ENCODE measurements at regions not wholly inside any gene's neighbourhood (a gene's known extent, or its start where the extent isn't known, plus 50 kb on each side); places are given as distances from the start of the nearest gene placed in this dataset.

- no peaks in the 10 kb centered on the region for H3K4me1 ChIP-seq (ENCODE audit: control insufficient read depth, insufficient read depth, low read length)
- no peak overlapping the region for H3K4me3 ChIP-seq (ENCODE audit: low read length in 2 of 2)
- H3K36me3 ChIP-seq (ENCODE audit: control insufficient read depth in 2 of 2, insufficient read depth in 2 of 2, low read length in 2 of 2) = no peaks in the 10 kb centered on the region
- H3K9ac ChIP-seq (ENCODE audit: low read length in 2 of 2) = no peak overlapping the region
- H3K9me3 ChIP-seq (ENCODE audit: control insufficient read depth in 2 of 2, low read length in 2 of 2) = no peaks in the 10 kb centered on the region
- H3K27me3 ChIP-seq (ENCODE audit: control insufficient read depth in 1 of 2, insufficient read depth in 2 of 2, low read length in 2 of 2) = no peaks in the 10 kb centered on the region
- H3K27ac ChIP-seq (ENCODE audit: low read length) = no peak overlapping the region
Measured at GRCh38 chr2:83172841-83173240, 1286.2 kb downstream of the SUCLG1 start.

- Histone ChIP-seq H3K27me3 (ENCODE audit: control insufficient read depth in 1 of 2, insufficient read depth in 2 of 2, low read length in 2 of 2) (no peaks in the 10 kb centered on the region), H3K9ac (ENCODE audit: low read length in 2 of 2) (no peak overlapping the region), H3K9me3 (ENCODE audit: control insufficient read depth in 2 of 2, low read length in 2 of 2) (no peaks in the 10 kb centered on the region), H3K36me3 (ENCODE audit: control insufficient read depth in 2 of 2, insufficient read depth in 2 of 2, low read length in 2 of 2) (no peaks in the 10 kb centered on the region), H3K4me3 (ENCODE audit: low read length in 2 of 2) (no peak overlapping the region), H3K27ac (ENCODE audit: low read length) (no peak overlapping the region), H3K4me1 (ENCODE audit: control insufficient read depth, insufficient read depth, low read length) (no peaks in the 10 kb centered on the region)
Measured at GRCh38 chr2:83168377-83168776, 1290.7 kb downstream of the SUCLG1 start.

- H3K9me3 ChIP-seq (ENCODE audit: control insufficient read depth in 2 of 2, low read length in 2 of 2) = no peaks in the 10 kb centered on the region
- no peaks in the 10 kb centered on the region for H3K4me1 ChIP-seq (ENCODE audit: control insufficient read depth, insufficient read depth, low read length)
- H3K27ac ChIP-seq (ENCODE audit: low read length) = no peak overlapping the region
- no peaks in the 10 kb centered on the region for H3K27me3 ChIP-seq (ENCODE audit: control insufficient read depth in 1 of 2, insufficient read depth in 2 of 2, low read length in 2 of 2)
- H3K9ac ChIP-seq (ENCODE audit: low read length in 2 of 2) = no peak overlapping the region
- H3K4me3 ChIP-seq (ENCODE audit: low read length in 2 of 2) = no peak overlapping the region
- H3K36me3 ChIP-seq (ENCODE audit: control insufficient read depth in 2 of 2, insufficient read depth in 2 of 2, low read length in 2 of 2) = no peaks in the 10 kb centered on the region
Measured at GRCh38 chr2:83162421-83162820, 1296.7 kb downstream of the SUCLG1 start.

- Histone ChIP-seq H3K4me3 (ENCODE audit: low read length in 2 of 2) (no peak overlapping the region), H3K36me3 (ENCODE audit: control insufficient read depth in 2 of 2, insufficient read depth in 2 of 2, low read length in 2 of 2) (no peaks in the 10 kb centered on the region), H3K4me1 (ENCODE audit: control insufficient read depth, insufficient read depth, low read length) (no peaks in the 10 kb centered on the region), H3K27ac (ENCODE audit: low read length) (no peak overlapping the region), H3K9me3 (ENCODE audit: control insufficient read depth in 2 of 2, low read length in 2 of 2) (peaks cover 0 to 3% of the 10 kb centered on the region in 2 donors), H3K9ac (ENCODE audit: low read length in 2 of 2) (no peak overlapping the region), H3K27me3 (ENCODE audit: control insufficient read depth in 1 of 2, insufficient read depth in 2 of 2, low read length in 2 of 2) (no peaks in the 10 kb centered on the region)
Measured at GRCh38 chr2:83160571-83160970, 1298.5 kb downstream of the SUCLG1 start.

GRCh38 chr2:83155826-83156225 lies 1303.3 kb downstream of the SUCLG1 start:
- H3K36me3 ChIP-seq (ENCODE audit: control insufficient read depth in 2 of 2, insufficient read depth in 2 of 2, low read length in 2 of 2) = no peaks in the 10 kb centered on the region
- H3K9me3 ChIP-seq (ENCODE audit: control insufficient read depth in 2 of 2, low read length in 2 of 2) = peaks cover 0 to 3% of the 10 kb centered on the region in 2 donors
- H3K4me1 ChIP-seq (ENCODE audit: control insufficient read depth, insufficient read depth, low read length) = no peaks in the 10 kb centered on the region
- no peak overlapping the region for H3K4me3 ChIP-seq (ENCODE audit: low read length in 2 of 2)
- no peaks in the 10 kb centered on the region for H3K27me3 ChIP-seq (ENCODE audit: control insufficient read depth in 1 of 2, insufficient read depth in 2 of 2, low read length in 2 of 2)
- no peak overlapping the region for H3K27ac ChIP-seq (ENCODE audit: low read length)
- H3K9ac ChIP-seq (ENCODE audit: low read length in 2 of 2) = no peak overlapping the region

- Histone ChIP-seq H3K36me3 (ENCODE audit: control insufficient read depth in 2 of 2, insufficient read depth in 2 of 2, low read length in 2 of 2) (no peaks in the 10 kb centered on the region), H3K4me1 (ENCODE audit: control insufficient read depth, insufficient read depth, low read length) (no peaks in the 10 kb centered on the region), H3K4me3 (ENCODE audit: low read length in 2 of 2) (no peak overlapping the region), H3K27ac (ENCODE audit: low read length) (no peak overlapping the region), H3K9ac (ENCODE audit: low read length in 2 of 2) (no peak overlapping the region), H3K27me3 (ENCODE audit: control insufficient read depth in 1 of 2, insufficient read depth in 2 of 2, low read length in 2 of 2) (no peaks in the 10 kb centered on the region), H3K9me3 (ENCODE audit: control insufficient read depth in 2 of 2, low read length in 2 of 2) (no peaks in the 10 kb centered on the region)
Measured at GRCh38 chr2:83143946-83144345, 1315.1 kb downstream of the SUCLG1 start.

GRCh38 chr2:83142934-83143333 lies 1316.1 kb downstream of the SUCLG1 start:
- no peak overlapping the region for H3K4me3 ChIP-seq (ENCODE audit: low read length in 2 of 2)
- no peaks in the 10 kb centered on the region for H3K36me3 ChIP-seq (ENCODE audit: control insufficient read depth in 2 of 2, insufficient read depth in 2 of 2, low read length in 2 of 2)
- no peaks in the 10 kb centered on the region for H3K4me1 ChIP-seq (ENCODE audit: control insufficient read depth, insufficient read depth, low read length)
- H3K27ac ChIP-seq (ENCODE audit: low read length) = no peak overlapping the region
- H3K9ac ChIP-seq (ENCODE audit: low read length in 2 of 2) = no peak overlapping the region
- no peaks in the 10 kb centered on the region for H3K9me3 ChIP-seq (ENCODE audit: control insufficient read depth in 2 of 2, low read length in 2 of 2)
- H3K27me3 ChIP-seq (ENCODE audit: control insufficient read depth in 1 of 2, insufficient read depth in 2 of 2, low read length in 2 of 2) = no peaks in the 10 kb centered on the region

GRCh38 chr2:83115606-83116005 lies 1343.5 kb downstream of the SUCLG1 start:
- no peaks in the 10 kb centered on the region for H3K9me3 ChIP-seq (ENCODE audit: control insufficient read depth in 2 of 2, low read length in 2 of 2)
- no peaks in the 10 kb centered on the region for H3K4me1 ChIP-seq (ENCODE audit: control insufficient read depth, insufficient read depth, low read length)
- H3K27me3 ChIP-seq (ENCODE audit: control insufficient read depth in 1 of 2, insufficient read depth in 2 of 2, low read length in 2 of 2) = no peaks in the 10 kb centered on the region
- no peak overlapping the region for H3K4me3 ChIP-seq (ENCODE audit: low read length in 2 of 2)
- no peaks in the 10 kb centered on the region for H3K36me3 ChIP-seq (ENCODE audit: control insufficient read depth in 2 of 2, insufficient read depth in 2 of 2, low read length in 2 of 2)
- no peak overlapping the region for H3K9ac ChIP-seq (ENCODE audit: low read length in 2 of 2)
- H3K27ac ChIP-seq (ENCODE audit: low read length) = no peak overlapping the region

- H3K27ac ChIP-seq (ENCODE audit: low read length) = no peak overlapping the region
- no peak overlapping the region for H3K9ac ChIP-seq (ENCODE audit: low read length in 2 of 2)
- no peaks in the 10 kb centered on the region for H3K36me3 ChIP-seq (ENCODE audit: control insufficient read depth in 2 of 2, insufficient read depth in 2 of 2, low read length in 2 of 2)
- no peaks in the 10 kb centered on the region for H3K4me1 ChIP-seq (ENCODE audit: control insufficient read depth, insufficient read depth, low read length)
- H3K9me3 ChIP-seq (ENCODE audit: control insufficient read depth in 2 of 2, low read length in 2 of 2) = no peaks in the 10 kb centered on the region
- H3K27me3 ChIP-seq (ENCODE audit: control insufficient read depth in 1 of 2, insufficient read depth in 2 of 2, low read length in 2 of 2) = no peaks in the 10 kb centered on the region
- H3K4me3 ChIP-seq (ENCODE audit: low read length in 2 of 2) = no peak overlapping the region
Measured at GRCh38 chr2:83115155-83115554, 1343.9 kb downstream of the SUCLG1 start.

- Histone ChIP-seq H3K9me3 (ENCODE audit: control insufficient read depth in 2 of 2, low read length in 2 of 2) (no peaks in the 10 kb centered on the region), H3K27me3 (ENCODE audit: control insufficient read depth in 1 of 2, insufficient read depth in 2 of 2, low read length in 2 of 2) (no peaks in the 10 kb centered on the region), H3K4me3 (ENCODE audit: low read length in 2 of 2) (no peak overlapping the region), H3K27ac (ENCODE audit: low read length) (no peak overlapping the region), H3K36me3 (ENCODE audit: control insufficient read depth in 2 of 2, insufficient read depth in 2 of 2, low read length in 2 of 2) (no peaks in the 10 kb centered on the region), H3K4me1 (ENCODE audit: control insufficient read depth, insufficient read depth, low read length) (no peaks in the 10 kb centered on the region), H3K9ac (ENCODE audit: low read length in 2 of 2) (no peak overlapping the region)
Measured at GRCh38 chr2:83113953-83114352, 1345.1 kb downstream of the SUCLG1 start.

GRCh38 chr2:83112858-83113257 lies 1346.2 kb downstream of the SUCLG1 start:
- no peak overlapping the region for H3K4me3 ChIP-seq (ENCODE audit: low read length in 2 of 2)
- no peaks in the 10 kb centered on the region for H3K36me3 ChIP-seq (ENCODE audit: control insufficient read depth in 2 of 2, insufficient read depth in 2 of 2, low read length in 2 of 2)
- H3K9me3 ChIP-seq (ENCODE audit: control insufficient read depth in 2 of 2, low read length in 2 of 2) = no peaks in the 10 kb centered on the region

More at GRCh38 chr2:83112858-83113257, 1346.2 kb downstream of the SUCLG1 start:
- Histone ChIP-seq H3K27me3 (ENCODE audit: control insufficient read depth in 1 of 2, insufficient read depth in 2 of 2, low read length in 2 of 2) (no peaks in the 10 kb centered on the region), H3K4me1 (ENCODE audit: control insufficient read depth, insufficient read depth, low read length) (no peaks in the 10 kb centered on the region), H3K27ac (ENCODE audit: low read length) (no peak overlapping the region), H3K9ac (ENCODE audit: low read length in 2 of 2) (no peak overlapping the region)

Measured in stomach smooth muscle (tissue), 2 donors.